Brain pericyte (primary cell): ENCODE measurements at regions not wholly inside any gene's neighbourhood (a gene's known extent, or its start where the extent isn't known, plus 50 kb on each side); places are given as distances from the start of the nearest gene placed in this dataset.

Source experiments
- DNase-seq: peaks from one replicate; pipeline ENCODE4 v3.0.0-alpha.2; 2012; ENCODE audit warnings: low read depth, low spot score

DNA sequence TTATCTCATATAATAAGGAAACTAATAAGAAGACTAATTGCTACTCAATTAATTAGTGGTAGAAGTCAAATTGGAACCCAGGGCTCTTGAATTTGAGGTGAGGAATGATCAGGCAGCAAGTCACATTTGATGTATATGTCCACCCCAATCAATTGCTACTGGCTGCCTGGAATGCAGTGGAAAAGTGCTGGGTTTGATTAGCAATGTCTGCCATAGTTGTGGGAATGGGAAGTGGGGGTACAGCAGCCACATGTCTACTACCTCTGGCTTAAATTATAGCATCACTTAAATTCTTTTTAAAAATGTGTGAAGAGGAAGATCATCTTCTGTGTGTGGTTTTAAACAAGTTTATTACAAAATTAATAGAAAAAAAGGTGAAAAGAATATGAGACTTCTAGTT, 50.8 kb upstream of the NAV2 start:
- no peak for DNase-seq

DNA sequence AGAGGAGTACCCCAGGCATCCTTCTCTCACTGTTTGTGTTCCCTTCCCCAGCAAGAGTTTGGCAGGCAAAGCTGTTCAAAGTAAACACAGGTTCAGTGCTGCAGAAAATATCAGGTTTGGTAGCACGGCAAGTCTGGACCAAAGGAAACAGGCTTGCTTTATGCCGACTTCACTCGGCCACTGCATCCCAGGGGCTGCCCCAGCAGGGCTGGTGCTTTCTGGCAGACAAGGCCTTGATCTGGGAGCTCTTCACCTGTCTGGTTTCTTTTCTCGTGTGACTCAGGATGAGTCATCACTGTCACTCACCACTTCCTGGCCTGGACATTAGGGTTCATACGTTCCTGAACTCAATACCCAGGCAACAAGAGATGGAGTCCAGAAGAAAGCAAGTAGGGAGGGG, 52.6 kb upstream of the NAV2 start:
- peak; percentile 30 for DNase-seq

DNA sequence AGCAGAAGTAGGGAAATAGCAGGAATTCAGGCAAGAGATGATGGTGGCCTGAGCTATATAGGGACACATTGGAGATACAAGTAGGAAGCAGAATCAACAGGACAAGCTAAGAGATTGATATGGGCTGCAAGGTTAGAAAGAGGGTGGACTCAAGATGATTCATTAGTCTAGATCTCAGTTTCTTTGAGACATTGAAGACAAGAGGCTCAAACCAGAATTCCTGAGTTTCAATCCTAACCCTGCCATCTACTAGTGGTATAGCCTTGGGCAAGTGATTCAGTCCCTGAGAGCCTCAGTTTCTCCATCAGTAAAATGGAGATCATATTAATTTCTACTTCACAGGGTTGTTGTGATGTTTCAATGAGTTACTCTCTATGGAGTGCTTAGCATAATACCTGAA, 53.1 kb upstream of the NAV2 start:
- DNase-seq, result no peak

DNA sequence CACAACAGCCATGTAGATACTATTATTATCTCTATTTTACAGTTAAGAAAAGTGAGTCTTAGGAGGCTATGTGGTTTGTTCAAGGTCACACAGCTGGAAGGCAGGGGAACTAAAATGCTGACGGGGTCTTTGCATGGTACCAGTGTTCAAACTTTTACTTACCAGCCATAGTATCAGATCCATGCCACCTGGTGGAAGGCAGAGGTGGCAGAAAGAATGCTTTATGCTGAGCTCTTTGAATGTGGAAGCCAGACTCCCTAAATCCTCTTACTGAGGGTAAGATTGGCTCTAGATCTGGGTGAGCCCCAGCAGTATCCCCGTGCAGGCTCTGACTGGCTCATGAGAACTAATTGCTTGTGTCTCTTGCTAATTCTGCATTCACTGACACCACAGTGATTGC, 54.3 kb upstream of the NAV2 start:
- DNase-seq, result no peak

DNA sequence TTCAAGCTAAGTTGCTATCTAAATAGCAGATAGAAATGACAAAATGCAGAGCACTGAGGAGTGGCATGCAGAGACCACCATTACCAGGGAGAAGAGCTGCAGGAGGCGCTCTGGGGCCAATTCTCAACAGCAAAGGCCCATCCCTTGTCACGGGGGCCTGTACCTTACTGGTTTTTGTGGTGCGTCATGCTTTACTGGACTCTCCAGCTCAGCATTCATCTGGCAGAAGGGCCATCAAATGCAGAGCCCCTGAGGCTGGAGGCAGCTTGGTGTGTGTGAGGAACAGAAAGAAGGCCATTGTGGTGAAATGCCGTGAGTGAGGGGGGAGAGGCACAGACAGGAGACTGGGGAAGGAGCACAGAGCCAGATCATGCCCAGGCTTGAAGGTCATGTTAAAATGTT, 56.5 kb upstream of the NAV2 start:
- DNase-seq, result no peak

DNA sequence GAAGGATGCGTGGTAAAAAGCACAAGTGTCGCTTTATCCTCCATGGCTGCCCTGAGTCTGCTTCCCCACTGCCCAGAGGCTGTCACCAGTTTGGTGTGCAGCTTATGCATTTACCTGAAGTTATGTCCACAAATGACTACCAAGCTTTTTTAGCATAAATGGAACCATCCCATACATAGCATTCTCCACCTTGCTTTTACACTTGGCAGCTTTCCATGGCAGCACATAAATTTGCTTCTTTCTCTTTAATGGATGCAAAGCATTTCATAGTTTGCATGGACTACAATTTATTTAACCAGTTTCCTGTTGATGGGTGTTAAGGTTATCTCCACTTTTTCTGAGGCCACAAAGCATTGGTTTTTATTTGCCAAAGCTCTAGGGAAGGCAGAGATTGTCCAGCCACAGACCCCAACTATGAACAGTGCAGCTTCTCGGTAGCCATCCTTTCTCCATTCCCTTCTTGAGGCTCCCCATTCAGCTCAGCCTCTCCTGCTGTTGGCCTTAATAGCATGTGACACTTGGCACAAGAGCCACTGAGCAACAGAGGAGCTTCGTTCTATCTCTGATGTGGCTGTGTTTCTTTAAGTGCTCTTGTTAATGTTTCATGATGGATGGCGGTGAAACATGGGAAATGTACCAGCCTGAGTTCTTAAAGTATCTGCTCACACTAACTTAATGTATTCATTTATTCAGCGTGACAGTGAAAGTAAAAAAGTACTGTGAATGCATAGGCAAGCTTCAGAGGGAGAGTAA, 59.8 kb upstream of the NAV2 start:
- no peak for DNase-seq

DNA sequence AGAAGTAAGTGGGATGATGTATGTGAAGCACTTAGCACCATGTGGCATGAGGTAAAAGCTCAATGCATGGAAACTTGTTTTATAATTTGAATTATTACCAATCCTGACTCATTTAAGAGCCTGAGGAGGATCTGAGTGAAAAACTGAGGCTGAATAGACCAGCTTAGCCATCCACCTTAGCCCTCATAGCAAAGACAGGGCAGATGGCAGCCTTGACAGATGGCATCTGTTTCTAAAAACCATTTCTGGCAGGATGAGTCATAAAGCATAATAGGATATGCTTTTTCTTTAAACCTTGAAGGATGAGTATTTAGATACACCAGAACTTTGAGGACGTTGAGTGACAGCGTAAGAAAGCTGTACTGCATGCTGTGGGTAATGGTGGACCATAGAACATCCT, 61.0 kb upstream of the NAV2 start:
- no peak for DNase-seq

DNA sequence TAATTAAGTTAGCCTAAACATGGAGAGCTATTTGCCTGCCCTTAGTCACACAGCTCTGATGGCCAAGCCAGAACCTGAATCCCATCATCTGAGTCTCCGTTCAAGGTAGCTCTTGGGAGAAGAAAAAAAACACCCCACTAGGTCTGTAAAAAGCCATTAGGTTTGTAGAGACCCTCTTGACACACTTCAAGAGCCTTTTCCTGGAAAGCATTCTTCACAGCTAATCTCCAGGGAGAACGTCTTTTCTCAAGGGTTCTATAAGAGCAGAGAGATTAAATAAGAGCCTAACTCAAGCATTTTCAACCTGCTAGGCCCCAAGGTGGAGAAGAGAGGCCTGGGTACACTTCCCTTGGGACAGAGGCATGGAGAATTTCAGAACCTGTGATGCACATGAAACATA, 61.6 kb upstream of the NAV2 start:
- no peak for DNase-seq

DNA sequence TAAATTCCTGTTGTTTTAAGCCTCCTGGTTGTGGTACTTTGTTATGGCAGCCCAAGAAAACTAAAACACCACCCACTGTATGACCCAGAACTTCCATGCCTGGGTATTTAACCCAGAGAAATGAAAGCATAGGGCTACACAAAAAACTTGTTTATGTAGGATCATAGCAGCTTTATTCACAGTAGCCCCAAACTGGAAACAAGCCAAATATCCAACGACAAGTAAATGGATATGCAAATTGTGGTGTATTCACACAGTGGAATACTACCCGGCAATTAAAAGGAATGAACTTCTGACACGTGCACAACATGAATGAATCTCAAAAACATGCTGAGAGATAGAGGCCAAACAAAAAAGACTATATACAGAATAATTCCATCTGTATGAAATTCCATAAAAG, 62.2 kb upstream of the NAV2 start:
- no peak for DNase-seq

DNA sequence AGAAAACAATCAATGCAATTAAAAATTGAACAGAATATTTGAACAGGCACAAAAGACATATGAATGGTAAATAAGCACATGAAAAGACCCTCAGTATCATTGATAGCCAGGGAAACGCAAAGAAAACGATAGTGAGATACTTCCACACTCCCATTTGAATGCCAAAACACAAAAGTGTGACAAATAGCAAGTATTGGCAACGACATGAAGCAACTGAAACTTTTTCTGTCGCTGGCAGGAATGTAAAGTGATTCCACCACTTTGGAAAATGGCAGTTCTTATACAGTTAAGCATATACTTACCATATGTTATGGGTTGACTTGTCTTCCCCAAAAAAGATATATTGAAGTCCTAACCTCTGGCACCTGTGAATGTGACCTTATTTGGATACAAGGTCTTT, 62.9 kb upstream of the NAV2 start:
- DNase-seq, result no peak

DNA sequence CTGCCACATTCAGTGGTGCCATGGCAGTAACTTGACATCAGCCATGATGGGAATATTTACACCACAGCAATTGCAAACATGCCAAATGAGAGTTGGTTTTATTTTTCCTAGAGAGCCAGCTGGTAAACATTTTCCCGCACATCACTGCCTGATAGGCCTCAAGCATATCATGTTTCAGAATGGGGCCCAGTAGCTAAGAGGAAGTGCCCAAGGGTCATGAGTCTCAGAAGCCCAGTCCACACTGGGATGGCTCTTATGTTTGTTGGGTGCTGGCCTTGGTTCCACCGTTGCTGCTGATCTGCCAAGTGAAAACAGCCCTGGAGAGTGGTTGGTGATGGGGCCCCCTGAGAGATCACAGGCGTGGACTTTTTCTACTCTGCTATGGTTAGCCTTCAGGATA, 64.3 kb upstream of the NAV2 start:
- no peak for DNase-seq

DNA sequence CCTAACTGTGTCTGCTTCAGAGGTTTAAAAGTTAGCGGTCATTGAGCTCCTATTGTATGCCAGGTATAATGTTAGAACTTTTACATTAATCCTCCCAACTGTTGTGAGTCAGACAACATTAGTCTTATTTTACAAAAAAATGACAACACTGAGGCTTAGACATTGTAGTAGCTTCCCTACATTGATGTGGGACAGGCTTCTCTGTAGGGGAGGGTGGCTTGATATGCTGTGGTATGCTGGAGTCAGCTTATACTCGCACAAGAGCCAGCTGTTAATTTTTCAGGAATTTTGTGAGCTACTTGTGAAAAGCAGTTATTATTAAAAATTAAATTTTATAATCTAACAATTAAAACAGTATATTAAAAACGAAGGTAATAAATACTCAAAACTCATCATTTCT, 64.8 kb upstream of the NAV2 start:
- no peak for DNase-seq

DNA sequence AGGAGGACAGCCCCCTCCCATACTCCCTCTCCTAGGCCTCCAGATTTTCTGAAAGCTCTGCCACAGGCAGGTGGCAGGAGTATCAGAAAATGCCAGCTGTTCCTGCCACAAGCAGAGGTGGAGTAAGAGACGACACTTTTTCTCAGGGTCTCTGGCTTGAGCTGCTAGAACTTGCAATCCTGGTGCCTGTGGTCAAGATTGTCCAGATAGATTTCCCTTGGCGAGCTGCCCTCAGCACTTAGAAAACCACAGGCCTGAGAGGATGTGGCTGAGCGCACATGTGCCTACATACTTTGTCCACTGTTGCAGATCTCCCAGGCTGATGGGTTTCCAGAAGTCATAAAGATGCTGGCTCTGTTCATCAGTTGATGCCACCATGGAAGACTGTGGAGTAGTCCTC, 65.7 kb upstream of the NAV2 start:
- DNase-seq, result no peak

DNA sequence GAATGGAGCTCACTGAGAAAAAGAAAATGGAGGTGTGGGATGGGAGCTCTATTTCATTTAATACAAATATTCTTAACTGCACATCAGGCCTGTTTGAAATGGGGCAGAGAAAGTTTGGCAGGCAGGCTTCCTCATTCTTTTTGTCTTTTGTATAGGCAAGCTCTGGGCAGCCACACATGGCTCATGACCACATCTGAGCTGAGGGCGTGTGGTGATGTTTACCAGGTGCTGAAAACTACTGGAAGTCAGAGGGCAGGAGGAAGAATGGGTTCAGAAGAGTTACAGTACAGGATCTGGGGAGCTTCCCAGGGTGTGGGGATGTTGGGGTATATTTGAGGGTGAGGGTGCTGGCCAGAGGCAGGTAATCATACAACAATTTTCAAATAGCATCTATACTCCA, 66.3 kb upstream of the NAV2 start:
- DNase-seq, result no peak

DNA sequence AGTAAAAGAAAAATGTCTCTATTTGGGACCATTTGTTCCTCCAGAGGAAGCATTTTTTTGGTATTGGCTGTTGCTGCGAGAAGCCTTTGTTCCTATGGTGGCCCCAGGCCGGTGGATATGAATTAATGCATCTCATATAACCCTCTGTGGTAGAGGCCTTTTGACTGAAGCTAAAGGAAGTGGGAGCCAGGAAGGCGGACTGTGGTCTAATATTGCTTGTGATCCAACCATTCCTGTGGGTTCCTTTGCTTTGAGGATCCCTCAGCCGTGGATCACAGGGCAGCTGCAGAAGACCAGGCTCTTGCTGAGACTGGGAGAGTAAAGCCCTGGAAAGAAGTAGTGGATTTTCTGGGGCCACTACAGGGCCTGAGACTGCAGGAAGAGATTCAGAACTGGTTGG, 68.3 kb upstream of the NAV2 start:
- no peak for DNase-seq

DNA sequence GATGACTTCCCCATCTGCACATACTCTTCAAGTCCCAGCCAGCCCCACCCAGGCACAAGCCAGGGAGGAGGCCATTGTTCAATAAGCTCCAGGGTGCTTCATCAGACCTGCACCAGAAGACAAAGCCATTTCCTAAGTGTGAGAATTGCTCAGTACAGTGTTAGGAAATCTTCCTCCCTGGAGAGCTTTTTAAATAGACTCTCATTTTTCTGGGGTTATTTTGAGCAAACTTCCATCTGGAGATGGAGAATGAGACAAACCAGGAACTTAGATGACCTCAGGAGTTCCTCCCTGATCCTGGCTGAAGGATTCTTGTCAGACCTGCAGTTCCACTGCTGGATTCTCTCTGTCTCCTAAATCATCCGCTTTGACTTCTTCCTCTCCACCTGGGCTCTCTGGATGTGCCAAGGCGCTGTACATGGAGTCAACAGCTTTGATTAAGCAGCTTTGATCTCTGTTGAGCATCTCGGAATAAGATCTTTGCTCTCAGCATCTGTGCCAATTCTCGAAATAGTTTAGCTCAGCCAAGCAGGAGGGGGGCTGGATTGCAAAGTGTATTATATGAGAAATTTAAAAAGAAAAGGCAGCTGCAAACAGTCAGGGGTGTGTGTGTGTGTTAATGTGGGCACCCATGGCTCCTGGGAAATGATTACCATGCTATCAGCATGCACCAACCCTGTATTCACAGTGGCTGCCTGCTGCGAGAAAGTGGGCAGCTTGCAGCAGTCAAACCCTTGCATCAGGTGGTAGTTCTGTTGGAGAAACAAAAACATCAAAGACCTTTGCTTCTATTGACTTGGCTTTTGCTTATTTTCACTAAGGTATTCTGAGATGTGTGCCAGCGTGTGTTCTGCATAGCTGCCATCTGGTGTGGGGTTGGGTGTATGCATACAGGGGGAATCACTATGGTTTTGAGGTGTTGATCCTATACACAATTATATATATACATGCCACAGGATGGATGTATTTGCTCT, 70.2 kb upstream of the NAV2 start:
- DNase-seq, result no peak

DNA sequence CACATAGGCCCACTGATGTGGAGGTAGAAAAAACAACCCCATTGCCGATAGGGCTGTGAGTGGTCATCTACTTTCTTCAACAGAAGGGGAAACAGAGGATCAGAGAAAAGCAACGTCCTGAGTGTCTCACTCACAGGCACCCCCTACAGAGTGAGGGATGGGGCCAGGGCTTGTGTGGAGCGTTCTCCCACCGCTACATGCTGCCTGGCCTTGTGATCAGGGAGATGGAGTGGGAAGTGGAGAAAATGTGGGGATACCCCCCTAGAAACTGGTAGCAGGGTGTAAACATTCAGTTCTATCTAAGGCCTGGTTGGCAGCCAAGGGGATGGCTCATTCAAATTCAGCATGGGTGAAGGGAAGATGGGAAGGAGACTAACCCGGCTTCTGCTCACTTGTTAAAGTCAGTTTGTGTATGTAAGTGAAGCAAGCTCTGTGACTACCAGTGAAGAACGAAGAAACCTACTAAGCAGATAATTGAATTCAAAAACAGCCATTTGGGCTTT, 73.0 kb upstream of the NAV2 start:
- DNase-seq, result no peak

DNA sequence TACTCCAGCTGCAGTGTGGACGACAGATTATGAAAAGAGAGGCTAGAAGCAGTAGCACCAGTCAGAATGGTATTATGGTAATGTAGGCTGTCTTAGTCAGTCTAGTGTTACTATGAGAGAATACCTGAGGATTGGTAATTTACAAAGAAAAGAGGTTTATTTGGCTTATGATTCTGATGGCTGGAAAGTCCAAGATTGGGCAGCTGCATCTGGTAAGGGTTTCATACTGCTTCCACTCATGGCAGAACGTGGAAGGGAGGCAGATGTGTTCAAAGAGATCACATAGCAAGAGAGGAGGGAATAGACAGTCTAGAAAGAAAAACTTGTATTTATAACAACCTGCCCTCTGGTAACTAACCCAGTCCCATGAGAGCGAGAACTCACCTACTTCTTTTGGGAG, 77.3 kb upstream of the NAV2 start:
- no peak for DNase-seq

DNA sequence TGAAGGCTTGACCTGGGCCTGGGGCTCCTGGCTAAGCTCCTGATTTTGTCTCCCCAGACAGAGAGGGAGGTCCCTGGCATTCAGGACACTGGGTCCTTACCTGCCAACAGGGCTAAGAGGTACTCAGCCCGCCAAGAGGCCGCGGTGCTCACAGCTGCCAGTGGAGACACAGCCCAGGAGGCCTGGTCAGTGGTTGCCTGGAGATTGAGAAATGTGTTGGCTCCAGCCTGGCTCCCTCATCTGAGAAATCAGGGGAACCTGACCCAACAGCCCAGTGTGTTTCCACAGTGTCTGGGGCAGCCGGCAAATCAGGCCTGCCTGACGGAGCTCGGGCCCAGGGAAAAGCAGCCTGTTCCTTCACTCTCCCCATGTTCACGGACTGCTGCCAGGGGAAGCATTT, 79.4 kb upstream of the NAV2 start:
- no peak for DNase-seq

DNA sequence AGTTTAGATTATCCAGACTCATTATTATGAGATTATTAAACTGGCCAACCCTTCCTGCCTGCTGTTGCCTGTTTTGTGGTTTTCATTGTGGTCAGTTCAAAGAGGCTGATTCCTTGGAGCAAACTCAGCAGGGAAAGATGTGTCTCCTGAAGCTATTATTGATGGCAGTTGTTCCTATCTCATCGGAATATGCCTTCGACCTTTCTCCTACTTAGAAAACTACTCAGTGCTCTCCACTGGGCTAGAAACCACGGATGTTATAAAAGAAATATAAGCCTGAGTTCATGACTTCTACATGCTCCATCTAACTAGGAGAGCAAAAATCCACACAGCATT, 80.2 kb upstream of the NAV2 start:
- peak; percentile 53 for DNase-seq

DNA sequence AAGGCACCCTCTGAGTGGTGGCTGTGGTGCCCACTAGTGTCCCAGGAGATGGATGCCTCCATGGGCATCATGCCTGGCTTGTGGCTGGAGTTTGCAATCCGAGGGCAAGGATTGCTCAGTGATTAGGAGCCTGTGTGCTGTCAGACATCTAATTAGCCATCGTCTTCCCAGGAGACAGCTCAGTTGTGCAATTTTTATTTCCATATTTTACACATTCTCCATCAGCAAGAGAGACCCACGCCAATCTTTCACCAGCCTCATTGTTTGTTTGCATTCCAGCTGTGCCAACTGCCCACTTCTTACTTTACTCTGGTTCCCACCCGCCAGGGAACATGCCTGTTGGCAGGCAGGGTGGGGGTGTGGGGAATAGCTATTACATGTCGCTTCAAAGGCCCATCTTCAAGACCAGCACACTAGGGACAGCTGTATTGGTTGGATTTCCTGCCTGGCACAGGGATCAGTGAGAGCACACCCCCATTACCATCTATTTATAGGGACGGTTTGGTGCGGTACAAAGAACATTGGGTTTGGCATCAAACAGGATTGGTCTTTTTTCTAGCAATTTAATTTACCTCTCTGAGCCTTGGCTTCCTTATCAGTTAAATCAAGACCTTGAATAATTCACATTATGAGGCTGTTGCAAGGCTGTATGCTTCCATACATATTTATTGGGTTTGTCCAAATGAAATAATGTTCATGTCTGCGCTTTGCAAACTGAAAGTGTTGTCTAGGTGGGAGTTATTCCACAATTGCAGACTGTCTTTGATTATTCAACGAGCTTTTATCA, 80.7 kb upstream of the NAV2 start:
- DNase-seq, result no peak

DNA sequence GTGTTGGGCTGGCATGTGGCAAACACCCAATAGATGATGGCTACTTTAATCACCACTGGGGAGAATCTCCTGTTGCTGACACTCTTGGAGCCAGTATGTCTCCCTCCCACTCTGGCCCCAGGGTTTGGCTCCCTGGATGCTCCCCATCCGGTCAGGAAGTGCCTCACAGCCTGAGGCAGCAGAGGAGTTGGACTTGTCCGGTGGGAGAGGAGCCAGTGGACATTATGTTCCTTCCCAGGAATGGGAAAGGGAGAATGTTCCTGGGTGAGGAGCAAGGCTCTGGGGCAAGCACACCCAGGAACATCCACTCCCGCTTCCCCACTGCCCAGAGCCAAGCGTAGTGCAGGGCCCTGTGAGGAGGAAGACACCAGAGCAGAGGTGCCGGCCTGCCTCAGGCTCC, 84.6 kb upstream of the NAV2 start:
- no peak for DNase-seq
